ENCODE measurements at regions not wholly inside any gene's neighbourhood (a gene's known extent, or its start where the extent isn't known, plus 50 kb on each side); places are given as distances from the start of the nearest gene placed in this dataset.

- 69 to 73% methylated on average over 7 of the region's 7 CpGs for WGBS, 2 donors (ENCODE audit: low coverage in 1 of 2)
- no peak for ATAC-seq
Observed at GRCh38 chr4:159003420-159004253, 99.2 kb upstream of the RAPGEF2 start.

GRCh38 chr4:159006202-159006601 is 96.7 kb upstream of the RAPGEF2 start:
- no peak overlapping the region for H3K4me3 ChIP-seq
- ATAC-seq, result no peak
- no peaks in the 10 kb centered on the region for H3K27me3 ChIP-seq
- no peaks in the 10 kb centered on the region for H3K36me3 ChIP-seq
- H3K4me1 ChIP-seq, result peaks cover 0 to 17% (median 10%) of the 10 kb centered on the region in 3 donors
- no peak overlapping the region for H3K27ac ChIP-seq
- TF ChIP-seq EP300 (IDR thresholded peaks at IDR 0.05), result no peak
- no peak for TF ChIP-seq POLR2AphosphoS5 (IDR thresholded peaks at IDR 0.05)
- no peak for TF ChIP-seq POLR2A (IDR thresholded peaks at IDR 0.05)
- no peak for TF ChIP-seq CTCF (IDR thresholded peaks at IDR 0.05)
- 74 to 91% methylated on average over 3 of the region's 3 CpGs for WGBS, 2 donors (ENCODE audit: low coverage in 1 of 2)
- no peaks in the 10 kb centered on the region for H3K9me3 ChIP-seq

More at GRCh38 chr4:159003420-159004253, 99.2 kb upstream of the RAPGEF2 start:
- no peaks in the 10 kb centered on the region for H3K27me3 ChIP-seq
- no peaks in the 10 kb centered on the region for H3K4me1 ChIP-seq
- no peak for TF ChIP-seq POLR2A (IDR thresholded peaks at IDR 0.05)
- no peak for TF ChIP-seq POLR2AphosphoS5 (IDR thresholded peaks at IDR 0.05)
- TF ChIP-seq CTCF (IDR thresholded peaks at IDR 0.05), result no peak
- TF ChIP-seq EP300 (IDR thresholded peaks at IDR 0.05), result no peak
- no peak overlapping the region for H3K4me3 ChIP-seq
- no peak overlapping the region for H3K27ac ChIP-seq
- H3K36me3 ChIP-seq, result no peaks in the 10 kb centered on the region
- no peaks in the 10 kb centered on the region for H3K9me3 ChIP-seq

DNA sequence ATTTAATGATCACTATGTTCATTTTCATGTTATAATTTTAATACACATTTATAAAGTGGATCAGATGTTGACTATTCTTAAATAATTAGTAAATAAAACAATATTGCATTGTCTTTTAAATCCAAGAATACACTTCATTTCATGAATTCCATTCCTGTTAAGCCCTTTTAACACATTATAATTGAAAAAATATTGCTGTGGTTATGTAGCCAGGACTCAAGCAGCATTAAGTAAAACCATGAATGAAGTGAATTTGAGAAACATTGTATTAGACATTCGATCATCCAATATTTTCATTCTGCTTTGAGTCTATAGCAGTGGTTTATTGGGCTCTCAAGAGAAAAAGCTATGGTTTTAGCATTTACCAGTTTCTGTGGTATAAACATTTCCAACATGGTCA is 94.2 kb upstream of the RAPGEF2 start:
- 33 to 38% methylated on average over 1 of the region's 1 CpG for WGBS, 2 donors (ENCODE audit: low coverage in 1 of 2)
- H3K27me3 ChIP-seq, result no peaks in the 10 kb centered on the region
- no peak for TF ChIP-seq EP300 (IDR thresholded peaks at IDR 0.05)
- no peak for TF ChIP-seq POLR2AphosphoS5 (IDR thresholded peaks at IDR 0.05)
- no peak for TF ChIP-seq CTCF (IDR thresholded peaks at IDR 0.05)
- no peak for TF ChIP-seq POLR2A (IDR thresholded peaks at IDR 0.05)
- no peaks in the 10 kb centered on the region for H3K9me3 ChIP-seq
- no peak for ATAC-seq
- peaks cover 0 to 23% (median 10%) of the 10 kb centered on the region in 3 donors for H3K4me1 ChIP-seq
- no peak overlapping the region for H3K27ac ChIP-seq
- H3K36me3 ChIP-seq, result no peaks in the 10 kb centered on the region
- H3K4me3 ChIP-seq, result no peak overlapping the region

- no peak for TF ChIP-seq CTCF (IDR thresholded peaks at IDR 0.05)
- TF ChIP-seq POLR2AphosphoS5 (IDR thresholded peaks at IDR 0.05), result no peak
- TF ChIP-seq POLR2A (IDR thresholded peaks at IDR 0.05), result no peak
- no peak for TF ChIP-seq EP300 (IDR thresholded peaks at IDR 0.05)
- Histone ChIP-seq H3K4me3 (no peak overlapping the region), H3K27me3 (no peaks in the 10 kb centered on the region), H3K27ac (peak overlapping the region in 1 of 4 donors; percentile 53), H3K9me3 (no peaks in the 10 kb centered on the region), H3K36me3 (no peaks in the 10 kb centered on the region), H3K4me1 (peaks cover 0 to 23% (median 10%) of the 10 kb centered on the region in 3 donors)
- whole genome bisulfite sequencing, 2 donors (ENCODE audit: low coverage in 1 of 2), result 86 to 100% methylated on average over 3 to 4 of the region's 4 CpGs
- no peak for ATAC-seq
Observed at GRCh38 chr4:159009521-159009920, 93.4 kb upstream of the RAPGEF2 start.

GRCh38 chr4:159010100-159010499 is 92.8 kb upstream of the RAPGEF2 start:
- TF ChIP-seq POLR2AphosphoS5 (IDR thresholded peaks at IDR 0.05) (no peak), POLR2A (IDR thresholded peaks at IDR 0.05) (no peak), EP300 (IDR thresholded peaks at IDR 0.05) (no peak), CTCF (IDR thresholded peaks at IDR 0.05) (no peak)
- H3K27ac ChIP-seq, result peak overlapping the region in 3 of 4 donors; percentile 13 to 76 (median 53)
- H3K27me3 ChIP-seq, result no peaks in the 10 kb centered on the region
- no peaks in the 10 kb centered on the region for H3K9me3 ChIP-seq
- ATAC-seq, result no peak
- no peaks in the 10 kb centered on the region for H3K36me3 ChIP-seq
- H3K4me3 ChIP-seq, result no peak overlapping the region
- 19 to 33% methylated on average over 2 to 3 of the region's 3 CpGs for WGBS, 2 donors (ENCODE audit: low coverage in 1 of 2)
- H3K4me1 ChIP-seq, result peaks cover 0 to 23% (median 10%) of the 10 kb centered on the region in 3 donors

Measured in gastroesophageal sphincter (tissue), 4 donors.